HEK293 (cell line): ENCODE measurements at regions not wholly inside any gene's neighbourhood (a gene's known extent, or its start where the extent isn't known, plus 50 kb on each side); places are given as distances from the start of the nearest gene placed in this dataset.

Source experiments
- CTCF ChIA-PET: fragments of 350-600 bp; formaldehyde crosslinking; extraction: SDS; loops from one replicate; lab custom pipeline; 2021; ENCODE audit warnings: antibody characterized with exemption; lab: Yijun Ruan, JAX
- POLR2A ChIA-PET: fragments of 300-600 bp; formaldehyde crosslinking; extraction: SDS; loops from one replicate; lab custom pipeline; 2020; ENCODE audit warnings: antibody characterized with exemption, inconsistent platforms; lab: Yijun Ruan, JAX
- H3K27ac ChIP-seq: fragments of 200-500 bp; sonication (Bioruptor generic); 2 replicates; pipeline ENCODE4 v1.5.1; 2014; ENCODE audit warnings: low read depth, low read length, control low read depth, inconsistent platforms; ENCODE audit errors: extremely low read depth
- H3K36me3 ChIP-seq, 2 experiments: fragments of 200-500 bp in 1 of 2; sonication (Bioruptor generic) in 1 of 2; 1 replicate in 1 of 2; 2 replicates in 1 of 2; pipeline ENCODE4 v1.5.1; 2014 to 2017; ENCODE audit warnings: inconsistent platforms in 2 of 2, low read length in 2 of 2; ENCODE audit not compliant: control insufficient read depth in 2 of 2, insufficient read depth in 1 of 2
- H3K4me1 ChIP-seq: fragments of 200-500 bp; sonication (Bioruptor generic); 2 replicates; pipeline ENCODE4 v1.5.1; 2014; ENCODE audit warnings: mild to moderate bottlenecking, low read length, inconsistent platforms; ENCODE audit not compliant: control insufficient read depth, insufficient read depth
- H3K4me3 ChIP-seq: 2 replicates; pipeline ENCODE4 v1.5.1; 2011; ENCODE audit warnings: low read depth, mild to moderate bottlenecking, control low read depth, low read length, moderate library complexity
- H3K9me3 ChIP-seq: fragments of 200-500 bp; sonication (Bioruptor generic); 2 replicates; pipeline ENCODE4 v1.5.1; 2014; ENCODE audit warnings: low read depth, low read length, inconsistent platforms; ENCODE audit not compliant: control insufficient read depth, insufficient read depth
- ELK4 ChIP-seq: IDR thresholded peaks from 2 replicates; pipeline ENCODE4 v1.6.1; 2011; ENCODE audit warnings: mild to moderate bottlenecking, low read depth, low read length, borderline replicate concordance
- GLI2 ChIP-seq: fragments of 450-650 bp; formaldehyde crosslinking; IDR thresholded peaks from 2 replicates; pipeline ENCODE4; 2017; ENCODE audit warnings: missing biosample characterization, missing genetic modification characterization, low read depth, borderline replicate concordance
- MYNN ChIP-seq: fragments of 450-650 bp; formaldehyde crosslinking; IDR thresholded peaks from 2 replicates; pipeline ENCODE4 v1.5.1; 2016; ENCODE audit warnings: missing biosample characterization, missing genetic modification characterization, borderline replicate concordance
- SETDB1 ChIP-seq: IDR thresholded peaks from one replicate; pipeline ENCODE4 v1.6.1; 2017; ENCODE audit warnings: mild to moderate bottlenecking, low read length, moderate library complexity, mixed read lengths; ENCODE audit not compliant: insufficient read length
- SP3 ChIP-seq: fragments of 450-650 bp; formaldehyde crosslinking; IDR thresholded peaks from 2 replicates; pipeline ENCODE4 v1.5.1; 2016; ENCODE audit warnings: missing biosample characterization, missing genetic modification characterization
- ZBTB20 ChIP-seq: fragments of 450-650 bp; formaldehyde crosslinking; IDR thresholded peaks from 2 replicates; pipeline ENCODE4 v1.5.1; 2016; ENCODE audit warnings: missing biosample characterization, missing genetic modification characterization
- ZBTB49 ChIP-seq: fragments of 450-650 bp; formaldehyde crosslinking; IDR thresholded peaks from 2 replicates; pipeline ENCODE4 v1.5.1; 2016; ENCODE audit warnings: missing biosample characterization, missing genetic modification characterization, low read depth
- ZFP41 ChIP-seq: fragments of 450-650 bp; formaldehyde crosslinking; IDR thresholded peaks from 2 replicates; pipeline ENCODE4 v1.5.1; 2016; ENCODE audit warnings: missing biosample characterization, missing genetic modification characterization, borderline replicate concordance
- ZNF10 ChIP-seq: fragments of 450-650 bp; formaldehyde crosslinking; IDR thresholded peaks from 2 replicates; pipeline ENCODE4 v1.5.1; 2017; ENCODE audit warnings: missing biosample characterization, missing genetic modification characterization
- ZNF169 ChIP-seq: fragments of 450-650 bp; formaldehyde crosslinking; IDR thresholded peaks from 2 replicates; pipeline ENCODE4 v1.5.1; 2016; ENCODE audit warnings: missing biosample characterization, missing genetic modification characterization
- ZNF18 ChIP-seq: fragments of 450-650 bp; formaldehyde crosslinking; IDR thresholded peaks from 2 replicates; pipeline ENCODE4 v1.5.1; 2016; ENCODE audit warnings: missing biosample characterization, missing genetic modification characterization
- ZNF274 ChIP-seq, 2 experiments: fragments of 200-500 bp in 1 of 2; fragments of 450-650 bp in 1 of 2; sonication (Bioruptor generic) in 1 of 2; formaldehyde crosslinking in 1 of 2; IDR thresholded peaks; 2 replicates each; pipeline versions ENCODE4 v1.5.1 to v1.6.1; 2014 to 2016; ENCODE audit warnings: borderline replicate concordance in 1 of 2, inconsistent platforms in 1 of 2, low read length in 1 of 2, missing biosample characterization in 1 of 2, missing genetic modification characterization in 1 of 2
- ZNF292 ChIP-seq: fragments of 450-650 bp; formaldehyde crosslinking; IDR thresholded peaks from 2 replicates; pipeline ENCODE4 v1.5.1; 2016; ENCODE audit warnings: low read depth, missing biosample characterization, missing genetic modification characterization, borderline replicate concordance
- ZNF350 ChIP-seq: fragments of 450-650 bp; formaldehyde crosslinking; IDR thresholded peaks from 2 replicates; pipeline ENCODE4 v1.5.0; 2017; ENCODE audit warnings: missing biosample characterization, mild to moderate bottlenecking, missing genetic modification characterization
- ZNF362 ChIP-seq: fragments of 450-650 bp; formaldehyde crosslinking; IDR thresholded peaks from 2 replicates; pipeline ENCODE4 v1.5.1; 2016; ENCODE audit warnings: missing biosample characterization, missing genetic modification characterization
- ZNF391 ChIP-seq: fragments of 450-650 bp; formaldehyde crosslinking; IDR thresholded peaks from 2 replicates; pipeline ENCODE4 v1.5.1; 2016; ENCODE audit warnings: low read depth, missing biosample characterization, missing genetic modification characterization, borderline replicate concordance
- ZNF416 ChIP-seq: fragments of 450-650 bp; formaldehyde crosslinking; IDR thresholded peaks from 2 replicates; pipeline ENCODE4 v1.5.1; 2016; ENCODE audit warnings: missing biosample characterization, missing genetic modification characterization
- ZNF423 ChIP-seq: fragments of 450-650 bp; formaldehyde crosslinking; IDR thresholded peaks from 2 replicates; pipeline ENCODE4 v1.5.1; 2016; ENCODE audit warnings: missing biosample characterization, missing genetic modification characterization
- ZNF501 ChIP-seq: fragments of 450-650 bp; formaldehyde crosslinking; IDR thresholded peaks from 2 replicates; pipeline ENCODE4 v1.5.1; 2016; ENCODE audit warnings: missing biosample characterization, missing genetic modification characterization
- ZNF558 ChIP-seq: fragments of 450-650 bp; formaldehyde crosslinking; IDR thresholded peaks from 2 replicates; pipeline ENCODE4 v1.5.1; 2016; ENCODE audit warnings: missing biosample characterization, missing genetic modification characterization
- ZNF585B ChIP-seq: fragments of 450-650 bp; formaldehyde crosslinking; IDR thresholded peaks from 2 replicates; pipeline ENCODE4 v1.5.1; 2016; ENCODE audit warnings: missing biosample characterization, missing genetic modification characterization
- ZNF596 ChIP-seq: fragments of 450-650 bp; IDR thresholded peaks from 2 replicates; pipeline ENCODE4 v1.5.0; 2018; ENCODE audit warnings: missing biosample characterization, mild to moderate bottlenecking, missing genetic modification characterization, moderate library complexity
- ZNF701 ChIP-seq: fragments of 450-650 bp; formaldehyde crosslinking; IDR thresholded peaks from 2 replicates; pipeline ENCODE4 v1.5.1; 2016; ENCODE audit warnings: missing biosample characterization, missing genetic modification characterization
- ZSCAN5A ChIP-seq: fragments of 450-650 bp; formaldehyde crosslinking; IDR thresholded peaks from 2 replicates; pipeline ENCODE4 v1.5.1; 2016; ENCODE audit warnings: missing biosample characterization, missing genetic modification characterization

- TF ChIP-seq SETDB1 (no peak), ZNF701 (tag by site-specific recombination) (no peak), ZNF350 (tag by site-specific recombination) (no peak), ZNF391 (tag by site-specific recombination) (no peak), ZSCAN5A (tag by site-specific recombination) (no peak)
Measured at GRCh38 chr3:28036599-28037575, 204.5 kb upstream of the CMC1 start (continued).

GRCh38 chr3:28039234-28039633 is 202.2 kb upstream of the CMC1 start:
- ChIA-PET CTCF (no interaction called here), POLR2A (no interaction called here)
- H3K9me3 ChIP-seq = no peaks in the 10 kb centered on the region
- no peak overlapping the region for H3K4me3 ChIP-seq
- H3K27ac ChIP-seq = no peak overlapping the region
- TF ChIP-seq ZBTB20 (tag by site-specific recombination) (no peak), ZNF362 (tag by site-specific recombination) (no peak), MYNN (no peak), ZNF416 (no peak), ZNF391 (tag by site-specific recombination) (no peak), ZNF274 (IDR thresholded peaks at IDR 0.05; ENCODE audit: low read length) (no peak), ZNF274 (tag by site-specific recombination; IDR thresholded peaks at IDR 0.05; ENCODE audit: borderline replicate concordance) (no peak), GLI2 (tag by site-specific recombination) (no peak), ZFP41 (tag by site-specific recombination) (no peak), ELK4 (no peak), ZNF558 (no peak), ZNF10 (no peak)
- TF ChIP-seq, all 188 proteins: peak for 0
- no peaks in the 10 kb centered on the region for H3K4me1 ChIP-seq
- no peaks in the 10 kb centered on the region for H3K36me3 ChIP-seq

GRCh38 chr3:28039829-28040228 is 201.6 kb upstream of the CMC1 start:
- CTCF ChIA-PET = interaction anchor here (0.6 kb wide), 1 partner anchor 61 kb away, joined by 3 read pairs; no protein-coding TSS in a partner anchor
- no peak overlapping the region for H3K27ac ChIP-seq
- no peak overlapping the region for H3K4me3 ChIP-seq
- H3K36me3 ChIP-seq = no peaks in the 10 kb centered on the region
- POLR2A ChIA-PET = no interaction called here
- no peaks in the 10 kb centered on the region for H3K9me3 ChIP-seq
- no peaks in the 10 kb centered on the region for H3K4me1 ChIP-seq
- no peak for TF ChIP-seq ZNF423 (tag by site-specific recombination)
- no peak for TF ChIP-seq ZNF501 (tag by site-specific recombination)
- no peak for TF ChIP-seq ZNF585B (tag by site-specific recombination)
- no peak for TF ChIP-seq ZNF292 (tag by site-specific recombination)
- TF ChIP-seq ZBTB49 = no peak
- TF ChIP-seq SP3 (tag by site-specific recombination) = no peak
- no peak for TF ChIP-seq ZNF596 (tag by site-specific recombination)
- no peak for TF ChIP-seq ZNF169 (tag by site-specific recombination)
- TF ChIP-seq ZNF18 = no peak
